GM12878 (cell line): ENCODE measurements at regions not wholly inside any gene's neighbourhood (a gene's known extent, or its start where the extent isn't known, plus 50 kb on each side); places are given as distances from the start of the nearest gene placed in this dataset.

Source experiments
- ATAC-seq: fragments of 200-7000 bp; cut with Tn5 transposase; 3 replicates; pipeline ENCODE4 v1.9.1; 2020; ENCODE audit warnings: mild to moderate bottlenecking, moderate library complexity
- BruUV-seq: library from RNA; stranded (reverse); fragments of 400-500 nt; replicated peaks from 2 replicates; lab custom pipeline; 2021; lab: Mats Ljungman, UMichigan
- CTCF ChIA-PET: fragments of 300-600 bp; sonication (Branson Sonifier 250); formaldehyde crosslinking; extraction: SDS; loops from one replicate; lab custom pipeline; 2021; ENCODE audit warnings: inconsistent platforms; lab: Yijun Ruan, JAX
- POLR2A ChIA-PET: fragments of 350-600 bp; formaldehyde crosslinking; extraction: SDS; loops from one replicate; lab custom pipeline; 2021; ENCODE audit warnings: inconsistent platforms; lab: Charles Lee
- RAD21 ChIA-PET: fragments of 300-600 bp; sonication (Branson Sonifier 250); formaldehyde crosslinking; loops from one replicate; lab custom pipeline; 2023; ENCODE audit warnings: antibody characterized with exemption; ENCODE audit not compliant: unreplicated experiment; lab: Charles Lee
- SMC1A ChIA-PET: fragments of 300-600 bp; sonication (Branson Sonifier 250); formaldehyde crosslinking; loops from one replicate; lab custom pipeline; 2023; ENCODE audit not compliant: unreplicated experiment, uncharacterized antibody; lab: Charles Lee
- DNase-seq: peaks from one replicate; pipeline ENCODE4 v3.0.0-alpha.2; 2011; ENCODE audit warnings: low read depth, low spot score
- FAIRE-seq: peaks from 3 replicates; lab custom pipeline; 2011; peaks lifted over from hg19 to GRCh38; lab: Jason Lieb, UNC
- H2AFZ ChIP-seq: 2 replicates; pipeline ENCODE4 v1.6.0; 2011; ENCODE audit warnings: low read depth, low read length, control low read depth; ENCODE audit not compliant: control insufficient read depth
- H3K27ac ChIP-seq: 2 replicates; pipeline ENCODE4 v1.5.1; 2011; ENCODE audit warnings: control low read depth; ENCODE audit not compliant: control insufficient read depth, insufficient read depth
- H3K27me3 ChIP-seq, 2 experiments: replicated peaks in 1 of 2; 2 replicates each; pipeline versions ENCODE4 v1.6.0 to v1.6.1; 2011; ENCODE audit warnings: low read length in 1 of 2; ENCODE audit not compliant: control insufficient read depth in 2 of 2, insufficient read depth in 2 of 2
- H3K36me3 ChIP-seq, 2 experiments: 2 replicates each; pipeline ENCODE4 v1.5.1; 2011; ENCODE audit warnings: low read length in 1 of 2; ENCODE audit not compliant: control insufficient read depth in 2 of 2, insufficient read depth in 2 of 2
- H3K4me1 ChIP-seq: 2 replicates; pipeline ENCODE4 v1.6.1; 2011; ENCODE audit warnings: mild to moderate bottlenecking, low read length, moderate library complexity, mixed read lengths; ENCODE audit not compliant: control insufficient read depth, insufficient read depth
- H3K4me2 ChIP-seq: 2 replicates; pipeline ENCODE4 v1.6.0; 2011; ENCODE audit warnings: control low read depth; ENCODE audit not compliant: control insufficient read depth, insufficient read depth
- H3K4me3 ChIP-seq: fragments of 200-600 bp; sonication (generic); 2 replicates; pipeline ENCODE4 v1.5.1; 2016
- H3K79me2 ChIP-seq: 2 replicates; pipeline ENCODE4 v1.6.0; 2011; ENCODE audit warnings: low read length; ENCODE audit not compliant: control insufficient read depth, insufficient read depth
- H3K9ac ChIP-seq: 2 replicates; pipeline ENCODE4 v1.8.0; 2011; ENCODE audit warnings: low read length, control low read depth, mixed read lengths; ENCODE audit not compliant: control insufficient read depth, insufficient read depth
- H3K9me3 ChIP-seq: replicated peaks from 3 replicates; pipeline ENCODE4 v1.5.1; 2011; ENCODE audit warnings: mild to moderate bottlenecking, low read length; ENCODE audit not compliant: control insufficient read depth, insufficient read depth
- H4K20me1 ChIP-seq: 2 replicates; pipeline ENCODE4 v1.6.0; 2011; ENCODE audit not compliant: control insufficient read depth, insufficient read depth
- MYC ChIP-seq: IDR thresholded peaks from 2 replicates; pipeline ENCODE4 v1.6.1; 2011; ENCODE audit warnings: mild to moderate bottlenecking, low read length, moderate library complexity, inconsistent platforms; ENCODE audit not compliant: insufficient read depth, insufficient replicate concordance, insufficient read length, severe bottlenecking
- PAX5 ChIP-seq: IDR thresholded peaks from 2 replicates; pipeline ENCODE4 v1.6.1; 2011; ENCODE audit warnings: low read depth, low read length, borderline replicate concordance
- POLR2AphosphoS2 ChIP-seq: IDR thresholded peaks from 2 replicates; pipeline ENCODE4 v1.6.1; 2011; ENCODE audit warnings: low read depth, mild to moderate bottlenecking, low read length, improper control_type of control experiment, moderate library complexity
- SP1 ChIP-seq: IDR thresholded peaks from one replicate; pipeline ENCODE4 v1.6.1; 2011; ENCODE audit warnings: low read depth, low read length
- SREBF1 ChIP-seq: IDR thresholded peaks from 2 replicates; pipeline ENCODE4 v1.6.1; 2012; ENCODE audit warnings: mild to moderate bottlenecking, low read length
- ZZZ3 ChIP-seq: IDR thresholded peaks from 2 replicates; pipeline ENCODE4 v1.6.1; 2011; ENCODE audit warnings: low read depth; ENCODE audit not compliant: control insufficient read depth, insufficient read length
- WGBS: methylation state at CpG from one replicate; pipeline ENCODE4 v1.1.6; 2016; ENCODE audit warnings: low lambda C conversion rate; ENCODE audit not compliant: insufficient replicate concordance, insufficient coverage; ENCODE audit errors: missing lambda C conversion rate; 5-methylcytosine and 5-hydroxymethylcytosine counted together
- in situ Hi-C: fragments of 300-500 bp; cut with MboI; formaldehyde crosslinking; loops from 9 replicates; pipeline ENCODE4 v1.14.3; 2018; ENCODE audit warnings: mixed read lengths
- intact Hi-C: fragments of 100-400 bp; cut with micrococcal nuclease; formaldehyde crosslinking; loops from one replicate; pipeline ENCODE4 v1.14.2; 2022; ENCODE audit not compliant: unreplicated experiment
- TF ChIP-seq, protein P1 (sequence below): fragments of 450-650 bp; IDR thresholded peaks from 2 replicates; pipeline ENCODE4 v1.6.1; 2016; ENCODE audit warnings: mild to moderate bottlenecking, moderate library complexity, borderline replicate concordance

- H3K4me2 ChIP-seq, result no peak overlapping the region
- WGBS, result 6% methylated on average over 3 of the region's 3 CpGs
- no peak overlapping the region for H3K27ac ChIP-seq
- CTCF ChIA-PET, result no interaction called here
- no TSS peak for BruUV-seq
- TF ChIP-seq ZZZ3 (no peak), POLR2AphosphoS2 (no peak), MYC (no peak), PAX5 (no peak), SREBF1 (no peak), SP1 (no peak)
- TF ChIP-seq, protein P1, sequence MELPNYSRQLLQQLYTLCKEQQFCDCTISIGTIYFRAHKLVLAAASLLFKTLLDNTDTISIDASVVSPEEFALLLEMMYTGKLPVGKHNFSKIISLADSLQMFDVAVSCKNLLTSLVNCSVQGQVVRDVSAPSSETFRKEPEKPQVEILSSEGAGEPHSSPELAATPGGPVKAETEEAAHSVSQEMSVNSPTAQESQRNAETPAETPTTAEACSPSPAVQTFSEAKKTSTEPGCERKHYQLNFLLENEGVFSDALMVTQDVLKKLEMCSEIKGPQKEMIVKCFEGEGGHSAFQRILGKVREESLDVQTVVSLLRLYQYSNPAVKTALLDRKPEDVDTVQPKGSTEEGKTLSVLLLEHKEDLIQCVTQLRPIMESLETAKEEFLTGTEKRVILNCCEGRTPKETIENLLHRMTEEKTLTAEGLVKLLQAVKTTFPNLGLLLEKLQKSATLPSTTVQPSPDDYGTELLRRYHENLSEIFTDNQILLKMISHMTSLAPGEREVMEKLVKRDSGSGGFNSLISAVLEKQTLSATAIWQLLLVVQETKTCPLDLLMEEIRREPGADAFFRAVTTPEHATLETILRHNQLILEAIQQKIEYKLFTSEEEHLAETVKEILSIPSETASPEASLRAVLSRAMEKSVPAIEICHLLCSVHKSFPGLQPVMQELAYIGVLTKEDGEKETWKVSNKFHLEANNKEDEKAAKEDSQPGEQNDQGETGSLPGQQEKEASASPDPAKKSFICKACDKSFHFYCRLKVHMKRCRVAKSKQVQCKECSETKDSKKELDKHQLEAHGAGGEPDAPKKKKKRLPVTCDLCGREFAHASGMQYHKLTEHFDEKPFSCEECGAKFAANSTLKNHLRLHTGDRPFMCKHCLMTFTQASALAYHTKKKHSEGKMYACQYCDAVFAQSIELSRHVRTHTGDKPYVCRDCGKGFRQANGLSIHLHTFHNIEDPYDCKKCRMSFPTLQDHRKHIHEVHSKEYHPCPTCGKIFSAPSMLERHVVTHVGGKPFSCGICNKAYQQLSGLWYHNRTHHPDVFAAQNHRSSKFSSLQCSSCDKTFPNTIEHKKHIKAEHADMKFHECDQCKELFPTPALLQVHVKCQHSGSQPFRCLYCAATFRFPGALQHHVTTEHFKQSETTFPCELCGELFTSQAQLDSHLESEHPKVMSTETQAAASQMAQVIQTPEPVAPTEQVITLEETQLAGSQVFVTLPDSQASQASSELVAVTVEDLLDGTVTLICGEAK, result no peak
- H3K79me2 ChIP-seq, result no peaks in the 10 kb centered on the region
- H3K4me1 ChIP-seq, result no peaks in the 10 kb centered on the region
- FAIRE-seq (no peak), ATAC-seq (no peak), DNase-seq (no peak)
- no peaks in the 10 kb centered on the region for H3K36me3 ChIP-seq
- H3K9ac ChIP-seq, result no peak overlapping the region
- no peaks in the 10 kb centered on the region for H4K20me1 ChIP-seq
- in situ Hi-C loops (no loop called here), intact Hi-C loops (no loop called here)
- no peak overlapping the region for H2AFZ ChIP-seq
- no peak overlapping the region for H3K4me3 ChIP-seq
- SMC1A ChIA-PET, result no interaction called here
- H3K27me3 ChIP-seq, result no peaks in the 10 kb centered on the region
- RAD21 ChIA-PET, result no interaction called here
- POLR2A ChIA-PET, result no interaction called here
- H3K9me3 ChIP-seq, result no peaks in the 10 kb centered on the region
These were observed 75.1 kb upstream of the FAM216B start for GRCh38 chr13:42706286-42706685.
